HCT116 (cell line): ENCODE measurements at regions not wholly inside any gene's neighbourhood (a gene's known extent, or its start where the extent isn't known, plus 50 kb on each side); places are given as distances from the start of the nearest gene placed in this dataset.

Source experiments
- ATAC-seq: fragments of 200-7000 bp; cut with Tn5 transposase; 2 replicates; pipeline ENCODE4 v1.9.1; 2020; ENCODE audit warnings: mild to moderate bottlenecking, moderate library complexity
- BruUV-seq: library from RNA; stranded (reverse); fragments of 400-500 nt; replicated peaks from 2 replicates; lab custom pipeline; 2021; lab: Mats Ljungman, UMichigan
- CTCF ChIA-PET: fragments of 300-600 bp; sonication (Branson Sonifier 250); formaldehyde crosslinking; loops from one replicate; lab custom pipeline; 2021; ENCODE audit warnings: antibody characterized with exemption; lab: Charles Lee
- POLR2A ChIA-PET: fragments of 300-600, 350-600 bp; sonication (Branson Sonifier 250); formaldehyde crosslinking; loops from one replicate; lab custom pipeline; 2021; ENCODE audit warnings: antibody characterized with exemption; lab: Charles Lee
- RAD21 ChIA-PET, 2 experiments: fragments of 300-600 bp; sonication (Branson Sonifier 250); formaldehyde crosslinking; loops; one replicate each; lab custom pipeline; 2023; ENCODE audit warnings: low total read pairs in 2 of 2; ENCODE audit not compliant: uncharacterized antibody in 2 of 2, unreplicated experiment in 2 of 2, low non-redundant PET in 1 of 2; lab: Charles Lee
- DNase-seq: peaks from one replicate; pipeline ENCODE4 v3.0.0-alpha.2; 2010; ENCODE audit warnings: low read depth, low spot score
- H2AFZ ChIP-seq: fragments of 200-600 bp; shearing (Covaris generic), sonication (generic); 2 replicates; pipeline ENCODE4 v1.6.1; 2017; ENCODE audit warnings: low read depth, mixed run types, mixed read lengths, antibody characterized with exemption, low read length; ENCODE audit not compliant: poor library complexity, severe bottlenecking
- H3K27ac ChIP-seq: 2 replicates; pipeline ENCODE4 v1.5.1; 2012; ENCODE audit warnings: low read depth, low read length
- H3K27me3 ChIP-seq: fragments of 200-600 bp; sonication (generic); 2 replicates; pipeline ENCODE4 v1.6.1; 2016; ENCODE audit warnings: mixed run types, low read length, mixed read lengths; ENCODE audit not compliant: insufficient read depth
- H3K36me3 ChIP-seq, 2 experiments: fragments of 200-500 bp in 1 of 2; fragments of 200-600 bp in 1 of 2; sonication (Bioruptor generic) in 1 of 2; sonication (generic) in 1 of 2; 2 replicates each; pipeline versions ENCODE4 v1.5.1 to v1.6.1; 2014 to 2016; ENCODE audit warnings: low read length in 2 of 2, inconsistent platforms in 1 of 2, mixed read lengths in 1 of 2, mixed run types in 1 of 2; ENCODE audit not compliant: insufficient read depth in 2 of 2, control insufficient read depth in 1 of 2
- H3K4me1 ChIP-seq, 2 experiments: fragments of 200-600 bp in 1 of 2; sonication (generic) in 1 of 2; 2 replicates each; pipeline versions ENCODE4 v1.5.1 to v1.6.1; 2012 to 2017; ENCODE audit warnings: low read length in 2 of 2, inconsistent platforms in 1 of 2, mild to moderate bottlenecking in 1 of 2, mixed read lengths in 1 of 2, mixed run types in 1 of 2, moderate library complexity in 1 of 2; ENCODE audit not compliant: insufficient read depth in 2 of 2, control insufficient read depth in 1 of 2
- H3K4me2 ChIP-seq: fragments of 200-600 bp; sonication (generic); 2 replicates; pipeline ENCODE4 v1.6.1; 2017; ENCODE audit warnings: mixed run types, low read length, mixed read lengths
- H3K4me3 ChIP-seq, 2 experiments: fragments of 200-600 bp in 1 of 2; sonication (generic) in 1 of 2; replicated peaks in 1 of 2; 2 replicates each; pipeline ENCODE4 v1.5.1; 2011 to 2016; ENCODE audit warnings: low read length in 2 of 2, control low read depth in 1 of 2, low read depth in 1 of 2, mild to moderate bottlenecking in 1 of 2, mixed read lengths in 1 of 2, mixed run types in 1 of 2
- H3K79me2 ChIP-seq: fragments of 200-600 bp; sonication (generic); 2 replicates; pipeline ENCODE4 v1.6.1; 2017; ENCODE audit warnings: mild to moderate bottlenecking, mixed run types, low read length, moderate library complexity, mixed read lengths; ENCODE audit not compliant: insufficient read depth
- H3K9ac ChIP-seq: fragments of 200-600 bp; sonication (generic); 2 replicates; pipeline ENCODE4 v1.6.1; 2016; ENCODE audit warnings: low read length, mixed read lengths
- H3K9me2 ChIP-seq: fragments of 200-600 bp; sonication (generic), shearing (Covaris generic); 2 replicates; pipeline ENCODE4 v1.6.1; 2017; ENCODE audit warnings: mixed run types, mild to moderate bottlenecking, moderate library complexity; ENCODE audit not compliant: insufficient read depth
- H3K9me3 ChIP-seq, 2 experiments: fragments of 200-500 bp in 1 of 2; fragments of 200-600 bp in 1 of 2; sonication (Bioruptor generic) in 1 of 2; sonication (generic) in 1 of 2; 2 replicates each; pipeline ENCODE4 v1.6.1; 2014 to 2017; ENCODE audit warnings: low read length in 2 of 2, mixed read lengths in 2 of 2, inconsistent platforms in 1 of 2, low read depth in 1 of 2, mild to moderate bottlenecking in 1 of 2, mixed run types in 1 of 2, moderate library complexity in 1 of 2; ENCODE audit not compliant: control insufficient read depth in 1 of 2, insufficient read depth in 1 of 2
- H4K20me1 ChIP-seq: fragments of 200-600 bp; sonication (generic), shearing (Covaris generic); 2 replicates; pipeline ENCODE4 v1.6.1; 2017; ENCODE audit warnings: mixed run types, mild to moderate bottlenecking, moderate library complexity; ENCODE audit not compliant: insufficient read depth
- EGR1 ChIP-seq: IDR thresholded peaks from 2 replicates; pipeline ENCODE4 v1.6.1; 2012; ENCODE audit warnings: low read depth
- ELF1 ChIP-seq: IDR thresholded peaks from 2 replicates; pipeline ENCODE4 v1.6.1; 2012; ENCODE audit warnings: low read depth, borderline replicate concordance
- EZH2 ChIP-seq: fragments of 200-600 bp; sonication (generic); IDR thresholded peaks from 2 replicates; pipeline ENCODE4 v1.6.1; 2017; ENCODE audit warnings: antibody characterized with exemption, mixed run types
- EZH2phosphoT487 ChIP-seq: fragments of 200-600 bp; IDR thresholded peaks from 2 replicates; pipeline ENCODE4 v1.6.1; 2018; ENCODE audit warnings: antibody characterized with exemption, borderline replicate concordance
- MAX ChIP-seq: IDR thresholded peaks from 2 replicates; pipeline ENCODE4 v1.6.1; 2012
- POLR2AphosphoS5 ChIP-seq: IDR thresholded peaks from 2 replicates; pipeline ENCODE4 v1.6.1; 2011; ENCODE audit warnings: mild to moderate bottlenecking, low read depth, low read length, moderate library complexity
- YY1 ChIP-seq: IDR thresholded peaks from 2 replicates; pipeline ENCODE4 v1.6.1; 2011; ENCODE audit warnings: low read length, low read depth, moderate library complexity, mild to moderate bottlenecking; ENCODE audit not compliant: insufficient replicate concordance; ENCODE audit errors: extremely low read depth
- ZNF274 ChIP-seq: fragments of 200-500 bp; sonication (Bioruptor generic); IDR thresholded peaks from 2 replicates; pipeline ENCODE4 v1.6.1; 2014; ENCODE audit warnings: mild to moderate bottlenecking, low read depth, low read length, inconsistent platforms
- intact Hi-C: fragments of 100-400 bp; cut with micrococcal nuclease; formaldehyde crosslinking; loops from 2 replicates; pipeline ENCODE4 v1.10.0; 2022
- TF ChIP-seq, protein P1 (sequence below), 3 experiments: fragments of 200-600 bp in 1 of 3; sonication (generic) in 1 of 3; IDR thresholded peaks in 2 of 3; conservative IDR thresholded peaks in 1 of 3; 2 replicates each; pipeline ENCODE4 v1.5.1; 2012 to 2017; ENCODE audit warnings: low read depth in 2 of 3, low read length in 2 of 3, antibody characterized with exemption in 1 of 3, borderline replicate concordance in 1 of 3, control low read depth in 1 of 3, mild to moderate bottlenecking in 1 of 3, mixed read lengths in 1 of 3, mixed run types in 1 of 3, moderate library complexity in 1 of 3; ENCODE audit not compliant: insufficient read depth in 1 of 3

GRCh38 chr21:15524855-15525254 is 204.9 kb upstream of the USP25 start:
- Histone ChIP-seq H3K36me3 (no peaks in the 10 kb centered on the region), H3K79me2 (no peaks in the 10 kb centered on the region), H3K4me1 (no peaks in the 10 kb centered on the region), H2AFZ (no peak overlapping the region), H3K27me3 (no peaks in the 10 kb centered on the region), H3K9ac (no peak overlapping the region), H3K4me3 (no peak overlapping the region), H3K9me2 (no peaks in the 10 kb centered on the region), H3K27ac (no peak overlapping the region), H3K4me2 (no peak overlapping the region), H4K20me1 (no peaks in the 10 kb centered on the region), H3K9me3 (peaks cover 3 to 8% of the 10 kb centered on the region in 2 experiments; a peak in 2 of 4 replicates)
- POLR2A ChIA-PET, result no interaction called here
- RAD21 ChIA-PET, result no interaction called here
- no TSS peak for BruUV-seq
- CTCF ChIA-PET, result no interaction called here
- intact Hi-C loops, result no loop called here
- DNase-seq (no peak), ATAC-seq (no peak)
- TF ChIP-seq YY1, result no peak
- no peak for TF ChIP-seq EGR1
- TF ChIP-seq, protein P1, sequence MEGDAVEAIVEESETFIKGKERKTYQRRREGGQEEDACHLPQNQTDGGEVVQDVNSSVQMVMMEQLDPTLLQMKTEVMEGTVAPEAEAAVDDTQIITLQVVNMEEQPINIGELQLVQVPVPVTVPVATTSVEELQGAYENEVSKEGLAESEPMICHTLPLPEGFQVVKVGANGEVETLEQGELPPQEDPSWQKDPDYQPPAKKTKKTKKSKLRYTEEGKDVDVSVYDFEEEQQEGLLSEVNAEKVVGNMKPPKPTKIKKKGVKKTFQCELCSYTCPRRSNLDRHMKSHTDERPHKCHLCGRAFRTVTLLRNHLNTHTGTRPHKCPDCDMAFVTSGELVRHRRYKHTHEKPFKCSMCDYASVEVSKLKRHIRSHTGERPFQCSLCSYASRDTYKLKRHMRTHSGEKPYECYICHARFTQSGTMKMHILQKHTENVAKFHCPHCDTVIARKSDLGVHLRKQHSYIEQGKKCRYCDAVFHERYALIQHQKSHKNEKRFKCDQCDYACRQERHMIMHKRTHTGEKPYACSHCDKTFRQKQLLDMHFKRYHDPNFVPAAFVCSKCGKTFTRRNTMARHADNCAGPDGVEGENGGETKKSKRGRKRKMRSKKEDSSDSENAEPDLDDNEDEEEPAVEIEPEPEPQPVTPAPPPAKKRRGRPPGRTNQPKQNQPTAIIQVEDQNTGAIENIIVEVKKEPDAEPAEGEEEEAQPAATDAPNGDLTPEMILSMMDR (IDR thresholded peaks at IDR 0.05 in 2 of 3, conservative IDR thresholded peaks at IDR 0.05 in 1 of 3; ENCODE audit: borderline replicate concordance in 1 of 3, insufficient read depth in 1 of 3, low read depth in 2 of 3, low read length in 2 of 3), result no peak
- TF ChIP-seq ELF1, result no peak
- TF ChIP-seq EZH2phosphoT487, result no peak
- no peak for TF ChIP-seq POLR2AphosphoS5
- TF ChIP-seq EZH2, result no peak
- no peak for TF ChIP-seq ZNF274
- TF ChIP-seq MAX, result no peak
